Activated naive CD8-positive, alpha-beta T cell treated with anti-CD3 and anti-CD28 coated beads, Interleukin-2, amount 10 ng/mL, durations not matched to agents 7 days and 5 days (primary cell): ENCODE measurements at regions not wholly inside any gene's neighbourhood (a gene's known extent, or its start where the extent isn't known, plus 50 kb on each side); places are given as distances from the start of the nearest gene placed in this dataset.
A peak's percentile ranks its signal among the peaks of the same experiment; 100 is the strongest.

Experiments used
- ATAC-seq: fragments of 150-1000 bp; cut with Tn5 transposase; one replicate; pipeline ENCODE4 v1.10.0; 2021; ENCODE audit warnings: low read depth, moderate library complexity
- POLR2A ChIA-PET: fragments of 350-600 bp; sonication (Branson Sonifier 250); formaldehyde crosslinking; loops from one replicate; lab custom pipeline; 2021; ENCODE audit warnings: antibody characterized with exemption; lab: Charles Lee
- DNase-seq: peaks from one replicate; pipeline ENCODE4 v3.0.0; 2021
- H3K27ac Mint-ChIP-seq: one replicate; pipeline ENCODE4 v1.8.0; 2022; ENCODE audit warnings: mild to moderate bottlenecking, mixed read lengths
- H3K27me3 Mint-ChIP-seq: one replicate; pipeline ENCODE4 v1.8.0; 2022; ENCODE audit warnings: mild to moderate bottlenecking, moderate library complexity, mixed read lengths
- H3K36me3 Mint-ChIP-seq: one replicate; pipeline ENCODE4 v1.8.0; 2021; ENCODE audit warnings: mild to moderate bottlenecking, mixed read lengths
- H3K4me1 Mint-ChIP-seq: one replicate; pipeline ENCODE4 v1.8.0; 2021; ENCODE audit warnings: mixed read lengths
- H3K4me3 Mint-ChIP-seq: one replicate; pipeline ENCODE4 v1.8.0; 2022; ENCODE audit warnings: mild to moderate bottlenecking, moderate library complexity, mixed read lengths
- H3K9me3 Mint-ChIP-seq: one replicate; pipeline ENCODE4 v1.8.0; 2021; ENCODE audit warnings: mixed read lengths

DNA sequence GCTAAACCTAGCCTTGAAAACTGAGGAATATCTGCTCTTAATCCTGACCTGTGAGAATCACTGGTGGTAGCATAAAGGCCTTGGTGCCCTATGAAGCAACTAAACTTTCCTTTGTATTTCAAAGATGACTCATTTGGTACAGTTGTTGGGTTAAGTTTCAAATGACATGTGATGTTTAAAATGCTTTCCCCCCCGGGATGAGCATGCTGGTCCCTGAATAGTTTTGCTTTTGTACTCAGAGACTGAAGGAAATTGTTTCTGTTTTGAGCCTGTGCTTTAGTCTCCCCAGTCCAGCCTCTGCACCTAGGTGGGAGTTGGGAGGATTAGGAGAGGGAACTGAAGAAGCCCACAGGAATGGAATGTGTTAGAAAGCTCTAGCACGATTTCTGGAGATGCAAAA lies 258.9 kb upstream of the NPY start:
- DNase-seq, result no peak
- Mint-ChIP-seq H3K4me3 (no peak overlapping the region), H3K27ac (no peak overlapping the region), H3K27me3 (peaks cover 4% of the 10 kb centered on the region), H3K36me3 (no peaks in the 10 kb centered on the region), H3K9me3 (no peaks in the 10 kb centered on the region), H3K4me1 (no peaks in the 10 kb centered on the region)
- ATAC-seq, result no peak
- POLR2A ChIA-PET, result no interaction called here

DNA sequence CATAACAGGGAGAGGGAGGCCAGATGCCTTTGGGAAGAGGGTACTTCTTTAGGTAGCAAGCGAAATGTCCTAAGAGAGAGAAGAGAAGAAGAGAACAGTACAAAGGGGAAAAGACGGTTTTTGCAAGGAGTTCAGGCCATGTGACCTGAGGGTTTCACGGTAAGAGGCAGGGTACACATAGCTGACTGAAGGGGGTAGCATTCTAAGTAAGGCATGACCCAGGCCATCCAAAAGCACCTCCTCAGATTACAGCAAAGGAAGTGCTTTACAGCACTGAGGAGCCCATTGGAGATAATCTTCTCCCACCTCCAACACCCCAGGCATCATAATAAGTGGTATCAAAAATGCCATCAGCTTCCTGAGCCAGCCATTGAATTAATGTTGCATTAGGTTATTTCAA lies 258.2 kb upstream of the NPY start:
- H3K4me3 Mint-ChIP-seq, result no peak overlapping the region
- H3K4me1 Mint-ChIP-seq, result no peaks in the 10 kb centered on the region
- no peaks in the 10 kb centered on the region for H3K9me3 Mint-ChIP-seq
- H3K36me3 Mint-ChIP-seq, result no peaks in the 10 kb centered on the region
- DNase-seq, result no peak
- POLR2A ChIA-PET, result no interaction called here
- H3K27me3 Mint-ChIP-seq, result peaks cover 4% of the 10 kb centered on the region
- H3K27ac Mint-ChIP-seq, result no peak overlapping the region
- ATAC-seq, result no peak

DNA sequence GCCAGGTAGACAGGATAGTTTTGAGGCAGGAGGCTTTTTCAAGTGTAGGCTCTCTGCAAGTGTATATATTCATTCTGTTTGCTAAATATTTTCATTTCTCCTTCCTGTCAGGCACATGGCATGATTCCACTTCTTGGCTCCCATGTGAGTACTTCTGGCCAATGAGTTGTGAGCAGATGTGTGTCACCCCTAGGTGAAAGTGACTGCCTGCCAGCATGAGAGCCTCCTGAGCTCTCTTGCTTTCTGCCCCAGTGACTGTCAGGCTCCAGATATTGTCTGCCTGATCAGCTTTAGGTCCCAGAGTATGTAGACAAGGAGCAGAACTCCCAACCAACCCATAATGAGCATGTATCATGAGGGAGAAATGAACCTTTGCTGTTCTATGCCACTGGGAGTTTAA lies 257.6 kb upstream of the NPY start:
- no peak for ATAC-seq
- Mint-ChIP-seq H3K4me1 (no peaks in the 10 kb centered on the region), H3K4me3 (no peak overlapping the region), H3K9me3 (no peaks in the 10 kb centered on the region), H3K36me3 (no peaks in the 10 kb centered on the region), H3K27me3 (peaks cover 2% of the 10 kb centered on the region), H3K27ac (no peak overlapping the region)
- no peak for DNase-seq
- POLR2A ChIA-PET, result no interaction called here

DNA sequence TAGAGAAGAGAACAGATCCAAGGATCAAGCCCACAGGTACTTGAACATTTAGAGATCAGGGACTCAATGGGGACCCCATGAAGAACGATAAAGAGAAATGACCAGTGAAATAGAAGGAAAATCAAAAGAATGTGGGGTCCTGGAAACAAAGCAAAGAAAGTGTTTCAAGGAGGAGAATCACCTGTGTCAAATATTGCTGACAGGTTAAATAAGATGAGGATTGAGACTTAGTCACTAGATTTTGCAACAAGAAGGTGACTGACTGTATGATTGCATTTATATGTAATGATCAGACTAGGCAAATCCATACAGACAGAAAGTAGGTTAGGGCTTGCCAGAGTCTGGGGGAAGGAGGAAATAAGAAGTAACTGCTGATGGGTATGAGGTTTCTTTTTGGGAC lies 254.9 kb upstream of the NPY start:
- H3K4me3 Mint-ChIP-seq, result no peak overlapping the region
- no peaks in the 10 kb centered on the region for H3K4me1 Mint-ChIP-seq
- ATAC-seq (no peak), DNase-seq (no peak)
- POLR2A ChIA-PET, result no interaction called here
- peaks cover 2% of the 10 kb centered on the region for H3K27me3 Mint-ChIP-seq
- H3K36me3 Mint-ChIP-seq, result no peaks in the 10 kb centered on the region
- no peak overlapping the region for H3K27ac Mint-ChIP-seq
- no peaks in the 10 kb centered on the region for H3K9me3 Mint-ChIP-seq

DNA sequence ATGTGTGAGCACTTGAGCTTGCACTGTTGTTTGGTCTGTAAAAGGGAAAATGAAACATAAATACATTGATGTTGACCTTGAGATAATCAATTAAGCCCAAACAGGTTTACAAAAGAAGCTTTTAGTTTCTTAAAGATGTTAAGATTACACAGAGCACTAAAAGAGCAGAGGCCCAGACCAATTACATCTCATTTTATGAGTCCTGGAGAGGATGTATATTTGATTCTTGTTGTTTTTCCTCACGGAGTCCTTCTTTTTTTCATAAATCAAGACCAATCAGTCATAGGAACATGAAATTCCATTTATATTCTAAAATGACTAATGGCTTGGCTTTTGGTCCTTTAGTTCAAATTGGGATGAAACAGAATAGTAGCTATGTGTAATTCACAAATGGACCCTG lies 249.7 kb upstream of the NPY start:
- no peak overlapping the region for H3K27ac Mint-ChIP-seq
- peaks cover 7% of the 10 kb centered on the region for H3K4me1 Mint-ChIP-seq
- H3K9me3 Mint-ChIP-seq, result peaks cover 3% of the 10 kb centered on the region
- no peak for DNase-seq
- H3K27me3 Mint-ChIP-seq, result no peaks in the 10 kb centered on the region
- ATAC-seq, result no peak
- POLR2A ChIA-PET, result no interaction called here
- H3K36me3 Mint-ChIP-seq, result no peaks in the 10 kb centered on the region
- no peak overlapping the region for H3K4me3 Mint-ChIP-seq

DNA sequence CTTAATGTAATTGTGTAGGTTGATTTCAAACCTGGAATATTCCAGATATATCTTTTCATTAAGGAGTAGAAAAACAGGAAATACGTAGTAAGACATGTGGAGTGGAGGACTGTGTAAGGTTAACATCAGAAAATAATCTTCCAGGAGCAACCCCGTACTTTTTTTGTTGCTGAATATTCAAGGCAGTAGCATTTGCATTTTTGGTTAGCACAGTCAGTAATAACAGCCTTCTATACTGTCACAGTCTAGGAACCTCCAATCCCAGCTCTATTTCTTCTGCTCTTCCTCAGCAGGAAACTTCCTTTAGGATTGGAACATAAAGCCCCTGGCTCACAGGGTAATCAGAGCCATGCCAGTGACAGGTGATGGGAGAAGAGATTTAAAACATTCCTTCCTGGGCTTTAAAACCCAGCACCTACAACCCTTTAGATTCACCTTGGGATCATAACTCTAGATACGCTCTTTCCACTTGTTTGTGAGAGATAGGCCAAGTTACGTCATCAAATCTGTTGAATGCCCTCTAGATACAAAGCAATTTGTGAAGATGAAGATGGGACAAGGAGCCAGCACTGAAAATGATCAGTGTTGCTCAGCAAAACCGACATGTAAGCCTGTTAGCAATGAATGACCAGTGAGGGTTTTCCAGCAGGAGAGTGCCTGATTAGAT lies 248.5 kb upstream of the NPY start:
- Mint-ChIP-seq H3K4me3 (no peak overlapping the region), H3K4me1 (peaks cover 7% of the 10 kb centered on the region), H3K9me3 (peaks cover 3% of the 10 kb centered on the region), H3K36me3 (no peaks in the 10 kb centered on the region), H3K27me3 (peaks cover 4% of the 10 kb centered on the region), H3K27ac (no peak overlapping the region)
- DNase-seq, result no peak
- ATAC-seq, result no peak
- POLR2A ChIA-PET, result no interaction called here

DNA sequence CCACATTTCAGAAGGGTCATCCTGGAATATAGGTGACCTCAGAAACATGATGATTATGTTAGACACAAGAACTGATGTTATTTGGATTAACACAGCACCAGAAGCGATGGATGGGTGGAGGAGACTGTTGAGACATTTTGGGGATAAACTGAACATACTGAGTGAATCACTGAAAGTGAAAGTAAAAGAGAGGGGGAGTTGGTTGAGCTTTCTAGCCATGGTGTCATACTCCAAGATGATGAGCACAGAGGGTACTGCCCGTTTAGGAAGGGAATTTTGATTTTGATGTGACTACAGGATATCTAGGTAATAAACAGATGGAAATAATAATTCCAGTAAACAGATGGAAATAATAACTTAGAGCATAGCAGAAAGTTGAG lies 248.0 kb upstream of the NPY start:
- no peaks in the 10 kb centered on the region for H3K36me3 Mint-ChIP-seq
- no peak overlapping the region for H3K4me3 Mint-ChIP-seq
- peaks cover 4% of the 10 kb centered on the region for H3K27me3 Mint-ChIP-seq
- ATAC-seq (peak; percentile 54), DNase-seq (no peak)
- no peak overlapping the region for H3K27ac Mint-ChIP-seq
- POLR2A ChIA-PET, result no interaction called here
- H3K9me3 Mint-ChIP-seq, result peaks cover 3% of the 10 kb centered on the region
- H3K4me1 Mint-ChIP-seq, result peaks cover 7% of the 10 kb centered on the region

DNA sequence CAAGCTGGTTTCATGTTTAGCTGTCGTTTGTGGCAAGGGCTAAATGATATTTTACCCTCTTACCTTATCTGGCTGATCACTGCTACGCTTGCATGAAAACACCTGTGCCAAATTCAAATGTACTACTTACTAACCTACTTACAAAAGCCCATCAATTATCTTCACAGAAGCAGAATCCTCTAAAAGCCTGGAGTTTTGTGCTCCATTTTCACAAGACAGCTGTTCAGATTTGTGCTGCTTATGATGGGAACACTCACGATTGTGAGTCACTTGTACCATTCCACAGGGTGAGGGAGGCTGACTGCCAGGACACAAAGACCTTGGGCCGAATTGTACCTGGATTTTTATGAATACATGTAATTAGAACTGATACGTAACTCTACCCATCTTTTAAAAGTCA lies 245.0 kb upstream of the NPY start:
- peaks cover 3% of the 10 kb centered on the region for H3K9me3 Mint-ChIP-seq
- POLR2A ChIA-PET, result no interaction called here
- no peaks in the 10 kb centered on the region for H3K36me3 Mint-ChIP-seq
- peaks cover 7% of the 10 kb centered on the region for H3K4me1 Mint-ChIP-seq
- peaks cover 4% of the 10 kb centered on the region for H3K27me3 Mint-ChIP-seq
- ATAC-seq (no peak), DNase-seq (no peak)
- no peak overlapping the region for H3K27ac Mint-ChIP-seq
- H3K4me3 Mint-ChIP-seq, result no peak overlapping the region

DNA sequence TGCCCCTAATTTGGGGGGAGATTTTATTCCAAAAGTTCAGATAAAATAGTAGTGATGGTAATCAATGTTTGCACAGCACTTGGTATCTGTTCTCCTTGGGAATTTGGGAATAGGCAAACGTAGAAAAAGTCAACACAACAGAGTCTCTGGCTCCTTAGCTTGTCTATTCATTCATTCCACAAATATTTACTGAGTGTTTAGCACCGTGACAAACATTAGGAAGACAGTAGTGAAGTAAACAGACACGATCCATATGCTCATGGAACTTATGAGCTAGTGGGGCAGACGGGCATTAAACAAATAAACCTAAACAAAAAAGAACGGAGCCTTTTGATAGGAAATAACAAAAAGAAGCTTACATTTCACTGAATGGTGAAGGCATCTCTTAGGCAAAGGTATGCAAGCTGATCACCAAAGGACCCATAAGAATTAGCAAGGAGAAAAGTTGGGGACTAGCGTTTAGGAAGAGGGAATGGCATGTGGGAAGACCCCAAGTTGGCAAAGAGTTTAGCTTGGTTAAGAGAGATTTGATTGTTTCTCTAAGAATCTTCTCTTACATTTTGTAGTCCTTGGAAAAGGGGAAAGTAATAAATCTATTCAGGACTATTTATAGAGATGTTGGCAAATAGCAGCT lies 243.9 kb upstream of the NPY start:
- no peak for ATAC-seq
- Mint-ChIP-seq H3K4me1 (peaks cover 7% of the 10 kb centered on the region), H3K27ac (no peak overlapping the region), H3K4me3 (no peak overlapping the region), H3K27me3 (peaks cover 4% of the 10 kb centered on the region), H3K36me3 (no peaks in the 10 kb centered on the region), H3K9me3 (peaks cover 3% of the 10 kb centered on the region)
- POLR2A ChIA-PET, result no interaction called here
- no peak for DNase-seq

DNA sequence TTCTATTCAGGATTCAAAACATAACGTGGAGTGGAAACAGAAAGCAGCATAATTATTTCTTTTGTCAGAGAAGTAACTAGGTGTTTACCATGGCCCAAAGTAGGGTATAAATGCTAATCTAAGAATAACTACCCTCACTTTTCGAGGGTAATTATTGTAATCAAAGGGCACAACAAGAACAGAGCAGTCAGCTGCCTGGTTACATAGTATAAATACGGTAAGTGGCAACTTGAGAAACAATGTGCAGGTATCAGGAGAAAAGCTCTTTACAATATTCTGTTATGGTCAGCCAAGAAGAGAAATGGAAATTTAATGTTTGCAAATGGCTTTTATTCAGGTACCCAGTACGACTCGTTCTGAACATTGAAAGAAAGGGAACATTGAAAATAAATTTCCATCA lies 242.0 kb upstream of the NPY start:
- peaks cover 4% of the 10 kb centered on the region for H3K27me3 Mint-ChIP-seq
- DNase-seq (no peak), ATAC-seq (no peak)
- H3K4me3 Mint-ChIP-seq, result no peak overlapping the region
- no peaks in the 10 kb centered on the region for H3K9me3 Mint-ChIP-seq
- no peaks in the 10 kb centered on the region for H3K36me3 Mint-ChIP-seq
- POLR2A ChIA-PET, result no interaction called here
- no peak overlapping the region for H3K27ac Mint-ChIP-seq
- no peaks in the 10 kb centered on the region for H3K4me1 Mint-ChIP-seq

DNA sequence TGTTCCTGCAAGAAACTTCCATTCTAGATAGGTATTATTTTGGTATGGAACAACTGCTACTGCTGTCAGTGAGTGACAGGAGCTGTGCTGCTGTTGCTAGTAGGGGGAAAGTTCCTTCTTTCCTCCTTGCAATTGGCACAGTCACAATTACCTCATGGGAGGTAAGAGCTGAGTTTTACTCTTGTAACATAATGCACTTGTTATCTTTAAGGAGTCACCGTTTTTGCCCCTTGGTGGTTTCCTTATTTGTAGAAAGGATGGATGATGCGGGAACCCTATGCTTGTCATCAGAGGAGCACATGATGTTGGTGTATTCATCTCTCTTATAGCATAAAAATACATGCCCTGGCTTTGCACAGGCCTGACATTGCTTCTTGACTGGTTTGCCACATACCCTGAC lies 234.7 kb upstream of the NPY start:
- H3K4me1 Mint-ChIP-seq, result no peaks in the 10 kb centered on the region

DNA sequence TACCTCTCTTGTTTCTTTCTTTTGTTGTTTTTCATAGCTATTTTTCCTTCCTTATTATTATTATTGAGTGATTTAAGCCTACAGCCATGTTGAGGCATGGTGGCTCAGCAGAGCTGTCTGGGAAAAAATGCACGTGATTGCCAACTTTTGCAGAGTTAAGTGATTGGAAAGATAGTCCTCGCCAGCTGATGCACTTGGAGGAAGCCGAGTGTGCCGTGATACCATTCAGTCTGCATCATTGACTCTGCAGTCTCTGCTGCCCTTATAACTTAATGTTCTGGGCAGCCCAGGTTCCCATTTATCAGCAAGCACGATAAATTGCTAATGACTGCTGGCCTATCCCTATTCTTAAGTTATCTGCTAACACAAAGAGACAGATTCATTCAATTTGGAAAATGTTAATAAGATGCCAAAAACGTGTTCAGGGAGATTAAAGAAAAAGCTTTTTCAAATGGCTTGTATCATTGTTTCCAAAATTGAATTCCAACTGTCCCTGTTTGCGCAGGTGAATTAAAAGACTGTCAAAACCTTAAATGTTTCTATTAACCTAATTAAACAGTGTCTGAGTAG lies 232.9 kb upstream of the NPY start:
- Mint-ChIP-seq H3K27ac (no peak overlapping the region), H3K4me1 (no peaks in the 10 kb centered on the region), H3K4me3 (no peak overlapping the region), H3K36me3 (no peaks in the 10 kb centered on the region), H3K9me3 (no peaks in the 10 kb centered on the region), H3K27me3 (peaks cover 12% of the 10 kb centered on the region)
- ATAC-seq (no peak), DNase-seq (no peak)
- POLR2A ChIA-PET, result no interaction called here

More for the DNA sequence above, 234.7 kb upstream of the NPY start:
- POLR2A ChIA-PET, result no interaction called here
- DNase-seq (no peak), ATAC-seq (no peak)
- H3K9me3 Mint-ChIP-seq, result no peaks in the 10 kb centered on the region
- peaks cover 6% of the 10 kb centered on the region for H3K27me3 Mint-ChIP-seq
- no peak overlapping the region for H3K27ac Mint-ChIP-seq
- H3K4me3 Mint-ChIP-seq, result no peak overlapping the region
- no peaks in the 10 kb centered on the region for H3K36me3 Mint-ChIP-seq

DNA sequence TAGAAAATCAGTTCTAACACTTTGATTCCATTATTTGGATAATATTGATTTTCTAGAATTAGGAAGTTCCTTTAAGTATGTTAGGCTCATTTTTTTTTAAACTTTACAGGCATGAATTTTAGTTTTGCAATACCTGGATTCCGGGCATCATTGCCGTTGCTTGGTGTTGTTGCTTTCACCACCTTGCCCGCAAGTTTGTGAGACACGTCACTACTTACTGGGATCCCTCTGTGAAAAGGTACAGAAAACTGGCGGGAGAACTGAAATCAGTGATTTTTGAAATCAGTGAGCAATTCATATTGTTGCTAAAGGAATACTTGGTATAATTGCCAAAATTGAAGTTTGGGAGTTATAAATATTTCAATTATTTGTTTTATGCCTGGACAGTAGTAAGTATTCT lies 232.3 kb upstream of the NPY start:
- no peaks in the 10 kb centered on the region for H3K4me1 Mint-ChIP-seq
- H3K27ac Mint-ChIP-seq, result no peak overlapping the region
- ATAC-seq (no peak), DNase-seq (no peak)
- peaks cover 12% of the 10 kb centered on the region for H3K27me3 Mint-ChIP-seq
- no peak overlapping the region for H3K4me3 Mint-ChIP-seq
- POLR2A ChIA-PET, result no interaction called here
- H3K36me3 Mint-ChIP-seq, result no peaks in the 10 kb centered on the region
- no peaks in the 10 kb centered on the region for H3K9me3 Mint-ChIP-seq

DNA sequence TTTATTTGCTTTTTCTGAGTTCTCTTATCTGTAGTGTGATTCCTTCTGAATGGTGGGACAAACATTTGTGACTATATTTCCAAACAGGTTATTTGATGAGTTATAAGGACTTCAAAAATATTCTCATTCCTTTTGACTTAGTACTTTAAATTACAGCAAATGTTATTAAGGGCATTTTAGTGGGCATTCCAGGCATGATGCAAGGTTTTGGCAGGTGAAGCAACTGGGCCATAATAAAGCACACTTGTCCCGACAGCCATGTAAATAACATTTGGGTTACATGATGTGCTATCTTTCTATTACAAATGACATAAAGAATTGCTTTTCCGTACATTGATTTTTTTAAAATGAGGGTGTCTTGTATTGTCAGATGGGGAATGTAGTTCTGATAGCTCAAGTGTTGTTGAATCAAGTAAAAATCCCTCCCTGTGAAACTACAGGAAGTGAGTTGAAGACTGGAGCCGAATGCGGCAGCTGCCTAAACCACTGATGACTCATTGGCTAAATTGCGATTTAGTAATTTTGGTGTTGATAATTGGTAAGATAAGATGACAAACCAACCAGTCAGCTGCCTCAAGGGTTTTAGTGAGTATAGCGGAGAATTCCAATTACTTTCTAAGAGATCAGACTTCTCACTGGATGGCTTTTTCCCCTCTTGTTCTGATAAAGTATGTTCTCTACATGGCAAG lies 231.3 kb upstream of the NPY start:
- Mint-ChIP-seq H3K27me3 (peaks cover 12% of the 10 kb centered on the region), H3K36me3 (no peaks in the 10 kb centered on the region), H3K27ac (no peak overlapping the region), H3K4me3 (no peak overlapping the region), H3K9me3 (no peaks in the 10 kb centered on the region), H3K4me1 (no peaks in the 10 kb centered on the region)
- no peak for DNase-seq
- POLR2A ChIA-PET, result no interaction called here
- ATAC-seq, result no peak
